Gastroesophageal sphincter (tissue), 3 donors: ENCODE measurements at regions not wholly inside any gene's neighbourhood (a gene's known extent, or its start where the extent isn't known, plus 50 kb on each side); places are given as distances from the start of the nearest gene placed in this dataset.

Experiments
- CTCF ChIP-seq, 4 experiments: fragments of 200-600 bp in 2 of 4; fragments of 450-650 bp in 2 of 4; sonication (generic) in 1 of 4; IDR thresholded peaks; one replicate each; pipeline ENCODE4 v1.5.1; 2017 to 2019; ENCODE audit warnings: antibody characterized with exemption in 4 of 4, mild to moderate bottlenecking in 2 of 4, moderate library complexity in 2 of 4
- POLR2A ChIP-seq, 2 donors: fragments of 450-650 bp; IDR thresholded peaks; one replicate each; pipeline ENCODE4 v1.6.1; 2017; ENCODE audit warnings: antibody characterized with exemption in 2 of 2, mild to moderate bottlenecking in 2 of 2, moderate library complexity in 1 of 2
- POLR2AphosphoS5 ChIP-seq: sonication (generic); formaldehyde crosslinking; IDR thresholded peaks from one replicate; pipeline ENCODE4 v1.6.1; 2017; ENCODE audit warnings: antibody characterized with exemption

GRCh38 chr1:163444665-163445064 is 122.9 kb downstream of the NUF2 start:
- TF ChIP-seq POLR2A (IDR thresholded peaks at IDR 0.05) (no peak), CTCF (IDR thresholded peaks at IDR 0.05) (no peak), POLR2AphosphoS5 (no peak)
